Skeletal muscle tissue (tissue), 3 donors: ENCODE measurements at regions not wholly inside any gene's neighbourhood (a gene's known extent, or its start where the extent isn't known, plus 50 kb on each side); places are given as distances from the start of the nearest gene placed in this dataset.

ENCODE experiments used
- H3K27ac ChIP-seq: one replicate; pipeline ENCODE4 v1.7.0; 2013; ENCODE audit warnings: mild to moderate bottlenecking, low read depth, low read length, inconsistent platforms
- H3K27me3 ChIP-seq, 3 donors: one replicate each; pipeline ENCODE4 v1.7.0; 2013; ENCODE audit warnings: low read length in 3 of 3; ENCODE audit not compliant: control insufficient read depth in 3 of 3, insufficient read depth in 3 of 3
- H3K36me3 ChIP-seq, 3 donors: one replicate each; pipeline ENCODE4 v1.7.0; 2013; ENCODE audit warnings: low read length in 3 of 3; ENCODE audit not compliant: control insufficient read depth in 3 of 3, insufficient read depth in 3 of 3
- H3K4me1 ChIP-seq, 3 donors: one replicate each; pipeline ENCODE4 v1.7.0; 2013; ENCODE audit warnings: low read length in 3 of 3, mild to moderate bottlenecking in 3 of 3; ENCODE audit not compliant: control insufficient read depth in 3 of 3, insufficient read depth in 3 of 3
- H3K4me3 ChIP-seq, 3 donors: one replicate each; pipeline ENCODE4 v1.7.0; 2013; ENCODE audit warnings: low read length in 3 of 3
- H3K9ac ChIP-seq, 3 donors: one replicate each; pipeline ENCODE4 v1.7.0; 2013; ENCODE audit warnings: low read length in 3 of 3, mild to moderate bottlenecking in 3 of 3, moderate library complexity in 2 of 3, low read depth in 1 of 3
- H3K9me3 ChIP-seq, 3 donors: one replicate each; pipeline ENCODE4 v1.7.0; 2013; ENCODE audit warnings: low read length in 3 of 3; ENCODE audit not compliant: control insufficient read depth in 3 of 3
- donor health status: Osteomylitis.

DNA sequence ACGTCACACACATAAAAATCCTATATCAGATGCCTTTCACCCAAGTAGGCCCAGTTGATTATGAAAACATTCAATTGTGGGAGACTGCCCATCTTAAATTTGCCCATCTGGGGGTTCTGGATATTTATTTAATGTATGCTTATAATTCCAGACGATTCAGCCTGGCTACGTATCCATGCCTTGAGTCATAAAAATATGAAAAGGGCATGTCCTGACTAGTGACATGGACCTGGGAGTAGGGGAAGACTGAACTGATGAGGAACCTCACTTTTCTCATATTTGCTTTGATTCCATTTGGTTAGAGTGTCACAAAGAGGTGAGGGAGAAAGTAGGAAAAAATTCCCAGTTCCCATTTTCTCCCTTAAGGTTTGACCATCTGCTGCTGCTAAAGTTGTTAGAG lies 122.5 kb upstream of the GNAO1 start:
- H3K27me3 ChIP-seq, result no peaks in the 10 kb centered on the region
- no peaks in the 10 kb centered on the region for H3K9me3 ChIP-seq
- H3K36me3 ChIP-seq, result no peaks in the 10 kb centered on the region
- no peak overlapping the region for H3K9ac ChIP-seq
- H3K4me3 ChIP-seq, result no peak overlapping the region
- no peak overlapping the region for H3K27ac ChIP-seq
- no peaks in the 10 kb centered on the region for H3K4me1 ChIP-seq

DNA sequence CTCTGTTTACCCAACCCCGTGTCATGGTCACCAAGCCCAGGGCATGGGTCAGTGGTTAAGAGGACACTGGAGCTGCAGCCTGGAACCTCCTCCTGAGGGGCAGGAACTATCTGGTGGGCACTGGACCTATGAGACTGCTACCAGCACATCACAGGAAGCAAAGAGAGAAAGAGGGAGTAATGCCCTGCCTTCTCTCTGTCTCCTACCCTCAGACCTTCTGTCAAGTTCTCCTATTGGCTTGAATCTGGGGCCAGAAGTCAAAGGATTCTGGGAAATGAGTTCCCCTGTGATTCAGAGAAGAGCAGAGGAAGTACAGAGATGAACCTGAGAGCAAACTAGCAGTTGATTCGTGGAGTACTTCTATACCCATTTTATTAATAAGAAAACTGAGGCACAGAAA lies 123.0 kb upstream of the GNAO1 start:
- H3K9ac ChIP-seq, result no peak overlapping the region
- H3K4me3 ChIP-seq, result no peak overlapping the region
- no peaks in the 10 kb centered on the region for H3K36me3 ChIP-seq
- no peaks in the 10 kb centered on the region for H3K27me3 ChIP-seq
- H3K9me3 ChIP-seq, result no peaks in the 10 kb centered on the region
- no peak overlapping the region for H3K27ac ChIP-seq
- H3K4me1 ChIP-seq, result no peaks in the 10 kb centered on the region

DNA sequence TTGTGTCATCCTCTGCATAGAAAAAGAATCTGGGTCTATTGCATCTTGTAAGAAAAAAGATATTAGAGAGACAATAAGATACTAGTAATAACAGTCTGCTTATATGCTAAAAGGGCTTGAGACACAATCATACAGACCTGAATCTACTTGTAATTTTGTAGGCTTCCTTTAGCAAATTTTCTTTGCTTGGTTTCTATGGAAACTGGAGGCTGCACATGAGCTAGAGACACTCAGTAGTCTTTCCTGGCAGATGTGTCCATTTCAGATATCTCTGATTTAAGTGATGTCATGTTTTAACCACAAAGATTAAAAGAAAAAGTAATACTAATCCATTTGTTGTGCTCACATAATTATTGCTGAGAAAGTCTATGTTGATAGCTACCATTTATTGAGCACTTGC lies 123.9 kb upstream of the GNAO1 start:
- Histone ChIP-seq H3K4me1 (no peaks in the 10 kb centered on the region), H3K9me3 (no peaks in the 10 kb centered on the region), H3K27me3 (no peaks in the 10 kb centered on the region), H3K27ac (no peak overlapping the region), H3K36me3 (no peaks in the 10 kb centered on the region), H3K9ac (no peak overlapping the region), H3K4me3 (no peak overlapping the region)

GRCh38 chr16:56066617-56067016 lies 124.7 kb upstream of the GNAO1 start:
- no peak overlapping the region for H3K9ac ChIP-seq
- no peak overlapping the region for H3K4me3 ChIP-seq
- no peaks in the 10 kb centered on the region for H3K9me3 ChIP-seq
- H3K4me1 ChIP-seq, result no peaks in the 10 kb centered on the region
- no peak overlapping the region for H3K27ac ChIP-seq
- no peaks in the 10 kb centered on the region for H3K36me3 ChIP-seq
- no peaks in the 10 kb centered on the region for H3K27me3 ChIP-seq

DNA sequence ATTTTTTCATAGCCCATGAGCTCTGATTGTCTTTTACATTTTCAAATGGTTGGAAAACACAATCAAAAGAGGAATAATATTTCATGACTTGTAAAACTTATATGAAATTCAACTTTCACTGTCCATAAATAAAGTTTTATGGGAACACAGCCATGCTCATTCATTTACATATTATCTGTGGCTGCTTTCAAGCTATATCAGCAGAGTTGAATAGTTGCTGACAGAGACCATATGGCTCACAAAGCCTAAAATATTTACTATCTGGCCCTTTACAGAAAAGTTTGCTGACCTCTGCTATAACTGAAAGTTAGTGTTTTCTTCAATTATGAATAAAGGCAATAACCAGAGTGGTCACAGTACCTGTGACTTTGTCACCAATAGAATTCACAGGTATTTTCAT lies 128.2 kb upstream of the GNAO1 start:
- Histone ChIP-seq H3K9me3 (no peaks in the 10 kb centered on the region), H3K27me3 (no peaks in the 10 kb centered on the region), H3K36me3 (no peaks in the 10 kb centered on the region), H3K4me3 (no peak overlapping the region), H3K4me1 (no peaks in the 10 kb centered on the region), H3K9ac (no peak overlapping the region), H3K27ac (no peak overlapping the region)

GRCh38 chr16:56057151-56057550 lies 134.1 kb upstream of the GNAO1 start:
- H3K9me3 ChIP-seq, result no peaks in the 10 kb centered on the region
- H3K27ac ChIP-seq, result no peak overlapping the region
- H3K4me3 ChIP-seq, result no peak overlapping the region
- no peak overlapping the region for H3K9ac ChIP-seq
- no peaks in the 10 kb centered on the region for H3K27me3 ChIP-seq
- H3K36me3 ChIP-seq, result no peaks in the 10 kb centered on the region
- no peaks in the 10 kb centered on the region for H3K4me1 ChIP-seq

- no peak overlapping the region for H3K27ac ChIP-seq
- no peaks in the 10 kb centered on the region for H3K36me3 ChIP-seq
- peaks cover 0 to 4% (median 3%) of the 10 kb centered on the region in 3 donors for H3K4me1 ChIP-seq
- peaks cover 0 to 4% (median 0%) of the 10 kb centered on the region in 3 donors for H3K27me3 ChIP-seq
- no peak overlapping the region for H3K9ac ChIP-seq
- H3K4me3 ChIP-seq, result no peak overlapping the region
- no peaks in the 10 kb centered on the region for H3K9me3 ChIP-seq
These were observed 140.4 kb upstream of the GNAO1 start for GRCh38 chr16:56050916-56051315.

DNA sequence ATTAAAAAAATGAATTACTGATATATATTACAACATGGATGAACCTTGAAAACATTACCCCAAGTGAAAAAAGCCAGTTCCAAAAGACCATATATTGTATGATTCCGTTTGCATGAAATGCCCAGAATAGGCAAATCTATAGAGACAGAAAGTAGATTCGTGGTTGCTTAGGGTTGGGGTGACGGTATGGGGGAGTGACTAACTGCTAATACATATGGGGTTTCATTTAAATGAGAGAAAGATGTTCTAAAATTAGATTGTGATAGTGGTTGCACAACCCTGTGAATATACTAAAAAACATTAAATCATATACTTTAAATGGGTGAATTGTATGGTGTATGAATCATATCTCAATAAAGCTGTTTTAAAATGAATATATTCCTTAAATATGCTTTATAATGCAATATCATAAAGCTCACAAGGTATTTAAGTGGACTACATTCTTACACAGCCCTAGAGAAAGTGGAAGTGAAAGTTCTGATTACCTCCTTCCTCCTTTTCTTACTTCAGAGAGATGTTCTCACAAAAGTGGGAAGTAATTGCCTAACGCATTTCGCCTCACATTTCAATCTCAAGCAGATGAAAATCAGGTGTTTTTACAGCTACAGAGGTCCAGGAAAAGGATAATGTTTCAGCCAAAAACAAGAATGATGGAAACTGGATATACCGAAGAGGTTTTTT lies 142.7 kb upstream of the GNAO1 start:
- Histone ChIP-seq H3K4me3 (no peak overlapping the region), H3K9me3 (no peaks in the 10 kb centered on the region), H3K27me3 (peaks cover 0 to 4% (median 0%) of the 10 kb centered on the region in 3 donors), H3K4me1 (peaks cover 0 to 4% (median 3%) of the 10 kb centered on the region in 3 donors), H3K36me3 (no peaks in the 10 kb centered on the region), H3K9ac (no peak overlapping the region), H3K27ac (no peak overlapping the region)

DNA sequence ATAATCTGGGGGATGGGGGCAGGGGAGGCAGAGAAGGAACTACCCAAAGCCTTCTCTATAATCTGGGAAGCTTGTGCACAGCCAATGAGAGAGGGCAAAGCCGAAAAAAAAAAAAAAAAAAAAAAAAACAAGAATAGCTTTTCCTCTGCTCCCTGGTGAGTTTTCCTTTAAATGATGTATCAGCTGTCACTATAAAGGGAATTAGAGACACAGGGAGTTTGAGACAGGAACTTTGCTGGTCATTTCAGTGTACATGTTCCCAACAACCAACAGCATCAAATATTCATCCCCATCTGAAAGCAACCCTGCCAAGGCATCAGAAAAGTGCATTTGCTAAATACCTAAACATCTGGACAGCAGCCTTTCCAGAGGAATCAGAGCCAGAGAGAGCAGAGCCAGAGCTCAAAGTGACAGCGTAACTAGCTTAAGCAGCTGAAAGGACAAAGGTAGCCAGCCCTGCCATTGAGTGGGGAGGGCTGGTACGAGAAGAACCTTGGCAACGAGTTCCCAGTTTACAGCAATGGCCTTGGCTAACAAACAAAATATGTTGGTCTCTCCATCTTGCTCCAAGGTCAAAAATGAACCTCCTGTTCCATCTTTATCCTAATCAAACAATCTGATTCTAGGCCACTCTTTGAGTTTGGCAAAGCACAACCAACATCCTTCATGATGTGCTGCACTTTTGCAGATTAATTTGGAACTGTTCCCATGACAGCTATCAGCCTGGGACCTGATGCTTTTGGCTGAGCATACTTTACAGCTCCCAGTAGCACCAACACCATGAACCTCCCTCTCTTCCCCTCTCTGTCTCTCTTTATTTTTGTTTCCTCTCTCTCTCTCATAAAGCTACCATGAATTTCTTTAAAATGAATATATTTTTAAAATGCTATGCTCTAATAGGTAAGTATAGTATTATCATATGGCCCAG lies 143.7 kb upstream of the GNAO1 start:
- H3K27ac ChIP-seq, result no peak overlapping the region
- no peak overlapping the region for H3K9ac ChIP-seq
- peaks cover 0 to 4% (median 3%) of the 10 kb centered on the region in 3 donors for H3K4me1 ChIP-seq
- no peaks in the 10 kb centered on the region for H3K9me3 ChIP-seq
- H3K4me3 ChIP-seq, result no peak overlapping the region
- no peaks in the 10 kb centered on the region for H3K36me3 ChIP-seq
- peaks cover 0 to 4% (median 0%) of the 10 kb centered on the region in 3 donors for H3K27me3 ChIP-seq

- no peak overlapping the region for H3K27ac ChIP-seq
- H3K4me3 ChIP-seq, result no peak overlapping the region
- H3K36me3 ChIP-seq, result no peaks in the 10 kb centered on the region
- peaks cover 0 to 3% (median under 1%) of the 10 kb centered on the region in 3 donors for H3K4me1 ChIP-seq
- peaks cover 0 to 2% (median 0%) of the 10 kb centered on the region in 3 donors for H3K27me3 ChIP-seq
- H3K9ac ChIP-seq, result no peak overlapping the region
- no peaks in the 10 kb centered on the region for H3K9me3 ChIP-seq
These were observed 148.9 kb upstream of the GNAO1 start for GRCh38 chr16:56042416-56042815.
